ELF-1 (cell line): ENCODE measurements at regions not wholly inside any gene's neighbourhood (a gene's known extent, or its start where the extent isn't known, plus 50 kb on each side); places are given as distances from the start of the nearest gene placed in this dataset.
A peak's percentile ranks its signal among the peaks of the same experiment; 100 is the strongest.

Experiments used
- DNase-seq: peaks from one replicate; pipeline ENCODE4 v3.0.0-alpha.2; 2016; ENCODE audit warnings: low read depth, low spot score

DNA sequence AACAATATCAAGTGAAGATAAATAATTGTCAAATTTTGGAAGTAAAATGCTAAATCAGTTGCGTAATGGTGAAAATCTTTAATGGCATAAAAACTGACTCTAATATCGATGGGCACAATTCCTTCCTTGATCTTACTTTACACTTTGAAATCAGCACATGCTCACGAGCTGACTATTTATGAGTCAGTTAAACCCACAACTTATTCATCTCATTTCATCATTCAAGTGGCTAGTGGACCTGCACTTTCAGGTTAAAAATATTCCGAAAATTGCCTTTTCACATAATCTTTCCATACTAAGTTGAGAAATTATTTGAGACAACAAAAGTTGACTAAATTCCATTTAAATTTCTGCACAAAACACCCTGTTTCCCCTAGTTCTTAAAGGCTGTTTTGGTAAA, 582.1 kb upstream of the TENM3 start:
- no peak for DNase-seq

DNA sequence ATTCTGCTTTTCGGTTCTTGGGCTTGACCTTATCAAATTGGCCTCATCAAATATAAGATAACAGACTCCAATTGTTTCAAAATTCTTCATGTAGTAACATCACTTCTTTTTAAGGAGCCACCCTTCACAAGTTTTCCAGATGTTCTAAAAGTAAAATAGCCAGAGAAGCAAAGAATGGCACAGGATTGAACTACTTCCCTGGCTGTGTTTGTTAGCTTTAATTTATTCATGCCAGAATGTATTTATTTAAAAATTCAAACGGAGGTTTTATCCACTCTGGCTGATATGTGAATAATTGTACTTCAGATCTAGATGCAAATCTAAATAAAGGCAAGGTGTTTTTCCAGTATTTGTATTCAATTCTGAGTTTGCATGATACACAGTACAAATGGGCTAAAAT, 581.3 kb upstream of the TENM3 start:
- DNase-seq = no peak

GRCh38 chr4:181662383-181662782, 580.8 kb upstream of the TENM3 start:
- DNase-seq = no peak

DNA sequence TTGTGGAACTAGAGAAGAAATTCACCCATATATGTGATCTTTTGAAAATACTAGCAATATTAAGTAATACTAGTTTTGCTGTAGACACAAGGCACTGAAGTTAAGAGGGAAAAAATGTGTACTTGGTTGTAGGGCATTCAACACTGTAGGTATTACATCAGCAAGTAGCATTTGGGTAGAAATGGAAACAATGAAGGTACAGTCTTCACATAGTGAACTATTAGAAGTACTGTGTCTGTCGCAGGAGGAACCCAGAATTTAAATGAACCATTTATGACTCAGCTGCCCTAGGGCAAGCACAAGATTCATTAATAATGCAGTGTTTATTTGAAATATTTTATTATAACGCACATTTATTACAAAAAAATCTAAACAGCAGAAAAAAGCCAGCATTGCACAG, 572.7 kb upstream of the TENM3 start:
- no peak for DNase-seq

GRCh38 chr4:181671672-181672071, 571.5 kb upstream of the TENM3 start:
- DNase-seq = no peak

DNA sequence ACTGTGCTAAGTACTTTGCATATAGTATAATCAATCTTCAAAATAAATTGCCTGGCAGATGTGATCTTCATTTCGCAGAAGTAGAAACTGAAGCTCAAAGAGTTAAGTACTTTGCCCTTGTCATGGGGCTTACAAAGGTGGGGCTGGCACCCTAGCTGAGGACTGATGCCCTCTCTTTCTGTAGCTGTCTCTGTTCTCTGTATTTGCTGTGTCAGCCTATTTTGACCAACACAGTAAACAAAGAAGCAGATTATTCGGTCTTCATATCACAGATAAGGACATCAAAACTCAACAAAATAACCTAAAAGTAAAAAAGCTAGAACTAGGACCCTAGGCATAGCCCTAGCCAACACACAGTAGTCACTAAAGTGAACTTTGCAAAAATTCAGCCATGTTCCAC, 570.5 kb upstream of the TENM3 start:
- no peak for DNase-seq

DNA sequence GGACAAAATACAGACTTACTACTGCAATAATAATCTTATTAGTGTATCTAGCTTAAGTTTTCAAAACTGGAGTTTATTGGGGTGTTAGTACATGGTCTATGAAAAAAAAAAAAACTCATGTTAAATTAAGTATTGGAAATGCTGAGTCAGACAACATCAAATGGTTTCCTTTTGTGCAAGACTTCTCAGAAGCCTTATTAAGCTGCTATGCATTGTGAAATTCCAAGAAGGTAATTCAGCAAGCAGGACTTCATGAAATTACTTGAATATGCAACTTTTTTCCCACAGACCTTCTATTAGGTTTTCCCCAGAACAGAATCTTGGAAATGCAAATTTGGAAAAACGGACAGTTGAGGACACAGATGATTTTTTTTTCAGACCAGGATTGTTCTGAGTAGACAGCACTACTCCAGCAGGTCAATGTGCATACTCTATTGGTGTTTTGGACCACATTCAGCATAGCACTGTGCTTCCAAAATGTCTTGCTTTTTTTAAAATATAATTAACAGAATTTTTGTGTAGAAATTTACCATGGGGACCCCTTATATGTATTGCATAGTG, 568.8 kb upstream of the TENM3 start:
- DNase-seq = no peak

- no peak for DNase-seq
These were observed 566.7 kb upstream of the TENM3 start for GRCh38 chr4:181676546-181676945.

GRCh38 chr4:181677201-181677600, 566.0 kb upstream of the TENM3 start:
- no peak for DNase-seq

GRCh38 chr4:181677621-181678020, 565.6 kb upstream of the TENM3 start:
- DNase-seq = no peak

GRCh38 chr4:181679754-181680153, 563.4 kb upstream of the TENM3 start:
- DNase-seq = no peak

- DNase-seq = no peak
These were observed 560.7 kb upstream of the TENM3 start for GRCh38 chr4:181682367-181683047.

DNA sequence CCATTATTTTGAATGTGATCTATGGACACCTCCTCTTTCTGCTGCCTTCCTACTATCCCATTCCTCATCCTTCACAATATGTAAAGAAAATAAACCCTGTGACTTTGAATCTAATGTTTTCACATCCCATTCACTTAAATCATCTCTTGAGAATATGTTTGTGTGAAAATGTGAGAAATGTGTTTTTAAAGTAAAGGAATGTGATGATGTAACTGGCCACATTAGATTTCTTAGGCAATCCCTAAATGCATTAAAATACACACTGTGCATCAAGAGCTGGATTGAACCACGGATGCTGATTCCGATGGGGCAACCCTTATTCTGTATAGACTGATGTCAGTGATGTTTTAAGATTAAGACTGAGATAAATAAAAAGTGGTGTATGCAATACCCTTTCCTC, 558.9 kb upstream of the TENM3 start:
- no peak for DNase-seq

DNA sequence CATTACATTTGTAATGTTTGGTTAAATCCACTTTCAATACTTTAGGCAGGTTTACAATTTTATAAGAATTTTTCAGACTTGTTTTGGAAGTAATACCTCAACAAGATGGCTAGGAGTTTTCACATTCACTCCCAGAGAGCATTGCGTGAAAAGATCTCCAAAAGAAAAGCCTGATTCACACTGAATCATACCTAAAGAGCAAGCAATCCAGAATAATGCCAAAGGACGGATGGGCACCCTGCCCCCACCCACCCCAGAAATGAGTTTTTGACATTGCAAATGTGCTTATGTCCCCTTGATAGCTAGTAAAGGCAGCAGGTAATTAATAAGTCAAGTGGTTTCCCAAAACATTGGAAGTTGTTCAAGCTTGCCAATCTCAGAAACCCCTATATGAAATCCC, 557.7 kb upstream of the TENM3 start:
- no peak for DNase-seq

- no peak for DNase-seq
These were observed 557.3 kb upstream of the TENM3 start for GRCh38 chr4:181685911-181686310.

GRCh38 chr4:181687116-181687515, 556.1 kb upstream of the TENM3 start:
- no peak for DNase-seq

DNA sequence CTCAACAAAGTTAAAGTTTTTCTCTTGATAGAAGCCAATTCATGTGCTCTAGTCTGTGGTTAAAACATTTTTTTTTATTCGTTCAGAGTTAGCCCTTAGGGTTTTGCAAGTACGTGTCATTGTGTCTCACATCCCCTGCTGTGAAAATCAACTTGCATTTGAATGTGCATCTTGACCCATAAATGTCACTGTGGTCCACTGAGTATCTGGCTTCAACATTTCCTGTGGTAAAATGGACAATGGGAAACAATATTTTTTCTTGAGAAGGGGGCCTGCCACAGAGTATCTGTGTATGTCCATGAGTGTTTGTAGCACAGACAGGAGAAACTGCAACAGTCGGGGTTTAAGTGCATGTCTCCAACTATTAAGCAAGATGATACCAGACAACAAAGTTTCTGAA, 554.8 kb upstream of the TENM3 start:
- no peak for DNase-seq

- no peak for DNase-seq
These were observed 554.3 kb upstream of the TENM3 start for GRCh38 chr4:181688872-181689271.

DNA sequence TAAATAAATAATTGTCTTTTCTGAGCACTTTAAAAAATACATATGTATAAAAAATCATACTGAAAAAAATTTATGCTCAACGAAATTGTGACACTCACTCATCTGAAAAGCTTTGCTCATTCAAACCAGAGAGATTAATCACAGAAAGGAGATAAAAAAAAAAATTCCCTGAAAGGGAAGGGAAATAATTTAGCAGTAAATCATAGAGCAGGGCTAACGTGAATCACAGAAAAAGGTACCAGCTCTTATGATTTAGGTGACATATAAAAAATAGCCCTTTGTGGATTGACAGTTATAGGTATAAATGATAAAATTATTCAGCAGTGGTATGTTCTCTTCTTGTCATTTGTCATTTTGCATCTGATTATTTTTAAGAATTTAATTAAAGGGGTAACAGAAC, 552.7 kb upstream of the TENM3 start:
- DNase-seq = no peak

DNA sequence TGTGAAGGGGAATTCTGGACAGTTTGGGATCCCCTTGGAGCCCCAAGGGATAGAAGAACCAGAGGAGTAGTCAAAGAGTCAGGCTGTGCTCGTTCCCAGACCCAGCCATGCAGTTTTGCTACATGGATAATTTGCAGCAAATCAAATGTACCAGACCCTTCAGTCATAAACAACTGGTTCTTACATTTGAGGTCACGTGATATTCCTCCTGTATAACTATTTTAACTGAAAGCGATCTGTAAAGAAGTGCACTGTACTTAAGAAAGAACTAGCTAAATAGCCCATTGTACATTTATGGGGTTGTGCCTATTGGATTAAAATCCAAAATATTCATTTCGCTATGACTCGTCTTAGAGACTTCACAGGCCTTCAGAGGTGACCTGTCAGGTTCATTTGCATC, 550.2 kb upstream of the TENM3 start:
- DNase-seq = no peak

- DNase-seq = peak; percentile 23
These were observed 549.7 kb upstream of the TENM3 start for GRCh38 chr4:181693517-181693916.

GRCh38 chr4:181698221-181698620, 545.0 kb upstream of the TENM3 start:
- DNase-seq = no peak

DNA sequence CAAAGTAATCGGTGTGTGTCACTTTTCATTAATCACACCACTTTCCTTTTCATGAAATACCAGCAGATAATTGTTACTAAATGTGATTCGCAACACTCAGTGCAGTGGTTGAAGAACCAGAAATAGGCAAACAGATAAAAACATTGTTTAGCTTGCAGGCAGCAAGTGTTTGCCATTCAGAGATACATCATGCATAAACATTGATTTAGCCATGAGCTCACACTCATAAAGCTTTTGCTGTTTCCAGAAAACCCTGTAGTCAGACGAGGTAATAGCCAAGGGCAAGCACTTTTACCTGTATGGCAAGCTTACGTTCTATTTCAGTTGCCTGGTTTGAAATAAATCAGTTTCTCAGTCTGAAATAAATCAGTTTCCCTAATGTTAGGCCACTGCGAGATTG, 542.0 kb upstream of the TENM3 start:
- no peak for DNase-seq

GRCh38 chr4:181701894-181702293, 541.3 kb upstream of the TENM3 start:
- no peak for DNase-seq
